ENCODE measurements at regions not wholly inside any gene's neighbourhood (a gene's known extent, or its start where the extent isn't known, plus 50 kb on each side); places are given as distances from the start of the nearest gene placed in this dataset.

DNA sequence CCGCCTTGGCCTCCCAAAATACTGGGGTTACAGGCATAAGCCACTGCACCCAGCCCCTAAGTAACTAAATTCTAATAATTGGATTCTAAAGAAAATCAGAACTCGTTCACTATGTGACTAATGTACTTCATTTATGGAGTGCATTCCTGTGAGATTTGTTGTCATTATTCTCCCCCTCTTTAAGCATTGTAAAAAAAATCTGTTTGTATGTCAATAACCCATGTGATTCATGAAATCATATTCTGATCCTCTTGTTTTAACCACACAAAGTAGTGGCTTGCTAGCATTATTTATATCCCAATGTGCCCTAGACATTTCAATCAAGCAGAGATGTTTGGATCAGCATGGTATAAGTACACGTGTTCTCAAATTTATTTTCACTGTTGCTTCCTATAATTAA lies 78.2 kb upstream of the OSBPL8 start:
- in situ Hi-C loops (cut with HindIII; ENCODE audit: low sequenced_read_pairs), result no loop called here
- no peak overlapping the region for H3K4me3 ChIP-seq (ENCODE audit: low read depth, low read length)
- no peak for DNase-seq (ENCODE audit: low read depth)
- TF ChIP-seq CTCF (IDR thresholded peaks at IDR 0.05; ENCODE audit: low read depth, low read length, missing control alignments), result no peak

- no peak for DNase-seq (ENCODE audit: low read depth)
- no peak overlapping the region for H3K4me3 ChIP-seq (ENCODE audit: low read depth, low read length)
- in situ Hi-C loops (cut with HindIII; ENCODE audit: low sequenced_read_pairs), result no loop called here
- no peak for TF ChIP-seq CTCF (IDR thresholded peaks at IDR 0.05; ENCODE audit: low read depth, low read length, missing control alignments)
Measured at GRCh38 chr12:76639646-76640045, 80.1 kb upstream of the OSBPL8 start.

GRCh38 chr12:76641073-76641472 lies 81.5 kb upstream of the OSBPL8 start:
- no peak overlapping the region for H3K4me3 ChIP-seq (ENCODE audit: low read depth, low read length)
- no peak for TF ChIP-seq CTCF (IDR thresholded peaks at IDR 0.05; ENCODE audit: low read depth, low read length, missing control alignments)
- in situ Hi-C loops (cut with HindIII; ENCODE audit: low sequenced_read_pairs), result no loop called here
- no peak for DNase-seq (ENCODE audit: low read depth)

GRCh38 chr12:76641961-76642360 lies 82.4 kb upstream of the OSBPL8 start:
- in situ Hi-C loops (cut with HindIII; ENCODE audit: low sequenced_read_pairs), result no loop called here
- no peak for TF ChIP-seq CTCF (IDR thresholded peaks at IDR 0.05; ENCODE audit: low read depth, low read length, missing control alignments)
- DNase-seq (ENCODE audit: low read depth), result no peak
- no peak overlapping the region for H3K4me3 ChIP-seq (ENCODE audit: low read depth, low read length)

DNA sequence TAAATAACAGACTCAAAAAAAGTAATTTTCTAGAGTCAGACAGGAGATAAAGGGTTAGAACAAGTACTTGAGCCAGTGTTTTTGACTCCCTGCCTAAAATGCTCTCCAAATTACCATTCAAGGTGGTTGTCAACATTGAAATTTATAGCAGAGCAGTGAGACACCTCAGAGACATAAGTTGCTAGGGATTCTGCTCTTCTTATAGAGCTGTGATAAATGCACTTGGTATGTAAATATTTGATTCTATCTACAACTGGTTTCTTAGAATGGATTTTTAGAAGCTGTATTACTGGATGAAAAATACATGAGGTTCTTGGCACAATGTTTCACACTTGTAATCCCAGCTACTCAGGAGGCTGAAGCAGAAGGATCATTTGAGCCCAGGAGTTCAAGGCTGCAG lies 83.9 kb upstream of the OSBPL8 start:
- DNase-seq (ENCODE audit: low read depth), result no peak
- H3K4me3 ChIP-seq (ENCODE audit: low read depth, low read length), result no peak overlapping the region
- in situ Hi-C loops (cut with HindIII; ENCODE audit: low sequenced_read_pairs), result no loop called here
- TF ChIP-seq CTCF (IDR thresholded peaks at IDR 0.05; ENCODE audit: low read depth, low read length, missing control alignments), result no peak

GRCh38 chr12:76644950-76645349 lies 85.4 kb upstream of the OSBPL8 start:
- H3K4me3 ChIP-seq (ENCODE audit: low read depth, low read length), result no peak overlapping the region
- in situ Hi-C loops (cut with HindIII; ENCODE audit: low sequenced_read_pairs), result no loop called here
- DNase-seq (ENCODE audit: low read depth), result no peak
- no peak for TF ChIP-seq CTCF (IDR thresholded peaks at IDR 0.05; ENCODE audit: low read depth, low read length, missing control alignments)

GRCh38 chr12:76645934-76646333 lies 86.4 kb upstream of the OSBPL8 start:
- in situ Hi-C loops (cut with HindIII; ENCODE audit: low sequenced_read_pairs), result no loop called here

More at GRCh38 chr12:76645934-76646333, 86.4 kb upstream of the OSBPL8 start:
- no peak for DNase-seq (ENCODE audit: low read depth)
- no peak for TF ChIP-seq CTCF (IDR thresholded peaks at IDR 0.05; ENCODE audit: low read depth, low read length, missing control alignments)
- no peak overlapping the region for H3K4me3 ChIP-seq (ENCODE audit: low read depth, low read length)
